H1 (cell line): ENCODE measurements at regions not wholly inside any gene's neighbourhood (a gene's known extent, or its start where the extent isn't known, plus 50 kb on each side); places are given as distances from the start of the nearest gene placed in this dataset.

Experiments used
- JUN ChIP-seq: IDR thresholded peaks from 2 replicates; pipeline ENCODE4 v1.6.1; 2011; ENCODE audit warnings: low read depth, mild to moderate bottlenecking, improper control_type of control experiment, low read length
- RBBP5 ChIP-seq: IDR thresholded peaks from 2 replicates; pipeline ENCODE4 v1.7.1; 2012; ENCODE audit warnings: low read depth, mild to moderate bottlenecking, inconsistent platforms, low read length, moderate library complexity, borderline replicate concordance
- RFX5 ChIP-seq: IDR thresholded peaks from 2 replicates; pipeline ENCODE4 v1.6.1; 2011; ENCODE audit warnings: low read depth, low read length, improper control_type of control experiment, borderline replicate concordance
- RXRA ChIP-seq: IDR thresholded peaks from 2 replicates; pipeline ENCODE4 v1.6.1; 2011; ENCODE audit warnings: low read depth, mild to moderate bottlenecking, low read length, moderate library complexity; ENCODE audit not compliant: insufficient read depth
- TAF1 ChIP-seq: IDR thresholded peaks from 2 replicates; pipeline ENCODE4 v1.6.1; 2011; ENCODE audit warnings: mild to moderate bottlenecking, low read depth, low read length

DNA sequence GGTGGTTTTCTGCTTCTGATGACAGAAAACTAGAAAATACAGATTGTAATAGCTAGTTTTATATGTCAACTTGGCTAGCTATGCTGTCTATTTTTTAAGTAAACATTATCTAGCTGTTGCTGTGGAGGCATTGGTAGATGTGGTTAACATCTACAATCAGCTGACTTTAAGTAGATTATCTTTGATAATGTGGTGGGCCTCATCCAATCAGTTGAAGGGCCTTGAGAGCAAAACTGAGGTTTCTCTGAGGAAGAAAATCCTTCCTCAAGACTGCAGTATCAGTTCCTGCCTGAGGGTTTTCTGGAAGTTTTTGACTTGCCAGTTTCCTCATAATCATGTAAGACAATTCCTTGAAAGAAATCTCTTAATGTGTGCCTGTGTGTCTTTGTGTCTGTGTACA lies 75.9 kb upstream of the SPHKAP start (continued):
- no peak for TF ChIP-seq RBBP5
- no peak for TF ChIP-seq RXRA
- TF ChIP-seq RFX5: no peak
- TF ChIP-seq JUN: no peak
- no peak for TF ChIP-seq TAF1
